H1 (cell line): ENCODE measurements at regions not wholly inside any gene's neighbourhood (a gene's known extent, or its start where the extent isn't known, plus 50 kb on each side); places are given as distances from the start of the nearest gene placed in this dataset.

Experiments used
- CREB1 ChIP-seq: IDR thresholded peaks from 2 replicates; pipeline ENCODE4 v1.6.1; 2012; ENCODE audit warnings: inconsistent platforms
- FOSL1 ChIP-seq: IDR thresholded peaks from 2 replicates; pipeline ENCODE4 v1.6.1; 2011; ENCODE audit warnings: mild to moderate bottlenecking, low read depth, low read length, moderate library complexity; ENCODE audit not compliant: insufficient read depth
- GTF2F1 ChIP-seq: IDR thresholded peaks from 2 replicates; pipeline ENCODE4 v1.6.1; 2012; ENCODE audit warnings: low read depth, low read length, improper control_type of control experiment, borderline replicate concordance
- SAP30 ChIP-seq: fragments of 300-600 bp; sonication (generic); IDR thresholded peaks from 2 replicates; pipeline ENCODE4 v1.7.1; 2012; ENCODE audit warnings: low read length, moderate library complexity, mild to moderate bottlenecking, inconsistent platforms; ENCODE audit not compliant: insufficient read depth, insufficient replicate concordance
- SUZ12 ChIP-seq: fragments of 200-600 bp; sonication (generic); IDR thresholded peaks from 2 replicates; pipeline ENCODE4 v1.6.1; 2012; ENCODE audit warnings: mild to moderate bottlenecking, inconsistent platforms, low read length, moderate library complexity, mixed read lengths
- TAF7 ChIP-seq: optimal IDR thresholded peaks from 2 replicates; pipeline ENCODE3; 2011; ENCODE audit warnings: low read depth, mild to moderate bottlenecking, inconsistent platforms, low read length, moderate library complexity, borderline replicate concordance
- TF ChIP-seq, protein P1 (sequence below), 3 experiments: IDR thresholded peaks; 1 replicate in 2 of 3; 2 replicates in 1 of 3; pipeline versions ENCODE4 v1.5.1 to v1.6.1; 2011; ENCODE audit warnings: low read length in 3 of 3, mild to moderate bottlenecking in 3 of 3, inconsistent platforms in 2 of 3, low read depth in 1 of 3, moderate library complexity in 1 of 3; ENCODE audit not compliant: insufficient read depth in 1 of 3; ENCODE audit errors: control extremely low read depth in 1 of 3

DNA sequence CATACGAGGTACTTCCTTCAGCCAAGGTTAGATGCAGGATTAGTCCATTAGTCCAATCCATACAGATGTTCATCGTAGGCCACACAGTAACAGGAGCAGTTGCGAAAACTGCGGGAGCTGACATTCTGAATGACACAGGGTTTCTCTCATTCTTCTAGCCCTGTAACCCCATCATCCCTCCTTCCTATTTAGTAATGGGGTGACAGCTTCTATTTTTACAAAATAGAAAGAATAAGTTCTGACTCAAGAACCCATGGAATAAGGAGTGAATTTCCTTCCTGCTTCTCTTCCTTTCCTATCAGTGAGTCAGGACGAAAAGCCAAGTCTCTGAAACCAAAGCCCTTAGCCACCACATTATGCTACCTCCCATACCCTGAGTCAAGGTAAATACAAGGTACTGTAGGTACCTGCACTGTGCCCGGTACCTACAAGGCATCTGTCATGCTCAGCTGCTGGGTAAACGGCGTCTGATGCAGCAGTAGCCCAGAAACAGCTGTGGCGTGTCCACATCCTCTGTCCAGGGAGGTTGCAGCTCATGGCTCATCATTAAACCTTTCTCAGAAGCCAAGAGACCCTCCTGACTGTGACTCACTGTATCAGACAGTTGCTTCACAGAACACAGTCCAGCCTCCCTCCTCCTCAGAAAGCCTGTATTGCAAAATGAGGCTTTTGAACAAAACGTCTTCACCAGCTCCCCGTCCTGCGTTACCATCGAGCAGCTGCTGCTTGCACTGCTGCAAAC, 84.2 kb downstream of the ESM1 start (continued):
- TF ChIP-seq, protein P1, sequence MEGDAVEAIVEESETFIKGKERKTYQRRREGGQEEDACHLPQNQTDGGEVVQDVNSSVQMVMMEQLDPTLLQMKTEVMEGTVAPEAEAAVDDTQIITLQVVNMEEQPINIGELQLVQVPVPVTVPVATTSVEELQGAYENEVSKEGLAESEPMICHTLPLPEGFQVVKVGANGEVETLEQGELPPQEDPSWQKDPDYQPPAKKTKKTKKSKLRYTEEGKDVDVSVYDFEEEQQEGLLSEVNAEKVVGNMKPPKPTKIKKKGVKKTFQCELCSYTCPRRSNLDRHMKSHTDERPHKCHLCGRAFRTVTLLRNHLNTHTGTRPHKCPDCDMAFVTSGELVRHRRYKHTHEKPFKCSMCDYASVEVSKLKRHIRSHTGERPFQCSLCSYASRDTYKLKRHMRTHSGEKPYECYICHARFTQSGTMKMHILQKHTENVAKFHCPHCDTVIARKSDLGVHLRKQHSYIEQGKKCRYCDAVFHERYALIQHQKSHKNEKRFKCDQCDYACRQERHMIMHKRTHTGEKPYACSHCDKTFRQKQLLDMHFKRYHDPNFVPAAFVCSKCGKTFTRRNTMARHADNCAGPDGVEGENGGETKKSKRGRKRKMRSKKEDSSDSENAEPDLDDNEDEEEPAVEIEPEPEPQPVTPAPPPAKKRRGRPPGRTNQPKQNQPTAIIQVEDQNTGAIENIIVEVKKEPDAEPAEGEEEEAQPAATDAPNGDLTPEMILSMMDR (IDR thresholded peaks at IDR 0.05; ENCODE audit: control extremely low read depth in 1 of 3, insufficient read depth in 1 of 3, low read depth in 1 of 3, low read length in 3 of 3) = no peak
- TF ChIP-seq SUZ12 (no peak), TAF7 (no peak), FOSL1 (no peak), CREB1 (no peak), SAP30 (no peak), GTF2F1 (no peak)
- TF ChIP-seq, all 59 proteins: peak for 0
